ENCODE measurements at regions not wholly inside any gene's neighbourhood (a gene's known extent, or its start where the extent isn't known, plus 50 kb on each side); places are given as distances from the start of the nearest gene placed in this dataset.

- TF ChIP-seq CTCF (IDR thresholded peaks at IDR 0.05) = no peak
- TF ChIP-seq POLR2A (IDR thresholded peaks at IDR 0.05) = no peak
Observed at GRCh38 chr5:162382839-162383238, 315.3 kb downstream of the GABRG2 start.
